Uterus (tissue), 3 donors: ENCODE measurements at regions not wholly inside any gene's neighbourhood (a gene's known extent, or its start where the extent isn't known, plus 50 kb on each side); places are given as distances from the start of the nearest gene placed in this dataset.

Experiments
- DNase-seq, 2 donors: peaks; one replicate each; pipeline ENCODE4 v3.0.0-alpha.2; 2019 to 2020
- H3K27ac ChIP-seq, 2 donors: fragments of 200-600 bp; sonication (generic); 1 replicate in 1 of 2; 2 replicates in 1 of 2; pipeline ENCODE4 v1.5.1; 2016 to 2018
- H3K27me3 ChIP-seq, 2 donors: fragments of 200-600 bp; sonication (generic); one replicate each; pipeline ENCODE4 v1.5.1; 2018 to 2019; ENCODE audit warnings: control low read depth in 1 of 2
- H3K36me3 ChIP-seq, 2 donors: fragments of 200-600 bp; sonication (generic); one replicate each; pipeline ENCODE4 v1.5.1; 2019; ENCODE audit warnings: control low read depth in 1 of 2
- H3K4me1 ChIP-seq, 2 donors: fragments of 200-600 bp; sonication (generic); one replicate each; pipeline ENCODE4 v1.5.1; 2018 to 2019; ENCODE audit warnings: control low read depth in 1 of 2
- H3K4me3 ChIP-seq, 2 donors: fragments of 200-600 bp; sonication (generic); 1 replicate in 1 of 2; 2 replicates in 1 of 2; pipeline ENCODE4 v1.5.1; 2018 to 2019; ENCODE audit warnings: mild to moderate bottlenecking in 1 of 2
- H3K9me3 ChIP-seq, 2 donors: fragments of 200-600 bp; sonication (generic); one replicate each; pipeline ENCODE4 v1.5.1; 2019; ENCODE audit warnings: control low read depth in 1 of 2
- POLR2A ChIP-seq, 2 donors: fragments of 450-650 bp; IDR thresholded peaks; one replicate each; pipeline ENCODE4 v1.6.1; 2016; ENCODE audit warnings: antibody characterized with exemption in 2 of 2, mild to moderate bottlenecking in 1 of 2, moderate library complexity in 1 of 2
- intact Hi-C: fragments of 100-400 bp; cut with DNase I; formaldehyde crosslinking; loops from one replicate; pipeline ENCODE4 v1.15.1; 2023; ENCODE audit warnings: low total_unique reads
- TF ChIP-seq, protein P1 (sequence below), 4 experiments: fragments of 200-600 bp in 2 of 4; fragments of 450-650 bp in 2 of 4; sonication (generic) in 2 of 4; IDR thresholded peaks; one replicate each; pipeline ENCODE4 v1.5.1; 2016 to 2019; ENCODE audit warnings: antibody characterized with exemption in 4 of 4, mild to moderate bottlenecking in 2 of 4, moderate library complexity in 1 of 4
- donor health status: DM: yes; HTN: yes; CAD: no.

DNA sequence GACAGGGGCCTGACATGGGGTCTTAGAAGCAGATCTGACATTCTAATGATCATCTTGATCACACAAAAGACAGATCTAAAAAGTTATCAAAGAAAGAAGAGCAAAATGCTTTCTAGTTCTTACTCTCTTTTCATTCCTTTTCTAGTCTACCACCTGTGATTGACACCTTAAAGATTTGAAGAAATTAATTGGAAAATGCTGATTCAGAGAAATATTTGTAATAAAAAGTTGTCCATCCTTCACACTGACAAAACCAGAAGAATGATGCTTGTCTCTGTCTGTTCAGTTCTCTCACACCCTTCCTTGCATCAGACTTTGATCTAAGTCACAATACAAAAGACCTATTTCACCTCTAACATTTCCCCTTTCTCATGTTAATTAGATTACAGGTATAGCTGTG is 182.4 kb downstream of the RAP2A start:
- H3K27me3 ChIP-seq, result no peaks in the 10 kb centered on the region
- no peak for TF ChIP-seq POLR2A (IDR thresholded peaks at IDR 0.05)
- TF ChIP-seq, protein P1, sequence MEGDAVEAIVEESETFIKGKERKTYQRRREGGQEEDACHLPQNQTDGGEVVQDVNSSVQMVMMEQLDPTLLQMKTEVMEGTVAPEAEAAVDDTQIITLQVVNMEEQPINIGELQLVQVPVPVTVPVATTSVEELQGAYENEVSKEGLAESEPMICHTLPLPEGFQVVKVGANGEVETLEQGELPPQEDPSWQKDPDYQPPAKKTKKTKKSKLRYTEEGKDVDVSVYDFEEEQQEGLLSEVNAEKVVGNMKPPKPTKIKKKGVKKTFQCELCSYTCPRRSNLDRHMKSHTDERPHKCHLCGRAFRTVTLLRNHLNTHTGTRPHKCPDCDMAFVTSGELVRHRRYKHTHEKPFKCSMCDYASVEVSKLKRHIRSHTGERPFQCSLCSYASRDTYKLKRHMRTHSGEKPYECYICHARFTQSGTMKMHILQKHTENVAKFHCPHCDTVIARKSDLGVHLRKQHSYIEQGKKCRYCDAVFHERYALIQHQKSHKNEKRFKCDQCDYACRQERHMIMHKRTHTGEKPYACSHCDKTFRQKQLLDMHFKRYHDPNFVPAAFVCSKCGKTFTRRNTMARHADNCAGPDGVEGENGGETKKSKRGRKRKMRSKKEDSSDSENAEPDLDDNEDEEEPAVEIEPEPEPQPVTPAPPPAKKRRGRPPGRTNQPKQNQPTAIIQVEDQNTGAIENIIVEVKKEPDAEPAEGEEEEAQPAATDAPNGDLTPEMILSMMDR (IDR thresholded peaks at IDR 0.05), result no peak
- no peaks in the 10 kb centered on the region for H3K9me3 ChIP-seq
- H3K4me1 ChIP-seq, result no peaks in the 10 kb centered on the region
- H3K4me3 ChIP-seq, result no peak overlapping the region
- no peak overlapping the region for H3K27ac ChIP-seq
- no peak for DNase-seq
- no peaks in the 10 kb centered on the region for H3K36me3 ChIP-seq
- intact Hi-C loops, result no loop called here

DNA sequence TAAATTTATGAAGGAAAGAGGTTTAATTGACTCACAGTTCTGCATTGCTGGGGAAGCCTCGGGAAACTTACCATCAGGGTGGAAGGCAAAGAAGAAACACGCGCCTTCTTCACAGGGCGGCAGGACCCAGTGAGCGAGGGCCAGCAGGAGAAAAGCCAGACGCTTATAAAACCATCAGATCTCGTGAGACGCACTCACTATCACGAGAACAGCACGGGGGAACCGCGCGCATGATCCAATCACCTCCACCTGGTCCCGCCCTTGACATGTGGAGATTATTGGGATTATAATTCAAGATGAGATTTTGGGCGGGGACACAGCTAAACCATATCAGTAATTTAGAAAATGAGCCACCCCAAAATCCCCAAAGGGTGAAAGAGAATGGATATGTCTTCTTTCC is 187.1 kb downstream of the RAP2A start:
- H3K27ac ChIP-seq, result no peak overlapping the region
- intact Hi-C loops, result no loop called here
- no peak for TF ChIP-seq POLR2A (IDR thresholded peaks at IDR 0.05)
- TF ChIP-seq, protein P1 (IDR thresholded peaks at IDR 0.05), result no peak

DNA sequence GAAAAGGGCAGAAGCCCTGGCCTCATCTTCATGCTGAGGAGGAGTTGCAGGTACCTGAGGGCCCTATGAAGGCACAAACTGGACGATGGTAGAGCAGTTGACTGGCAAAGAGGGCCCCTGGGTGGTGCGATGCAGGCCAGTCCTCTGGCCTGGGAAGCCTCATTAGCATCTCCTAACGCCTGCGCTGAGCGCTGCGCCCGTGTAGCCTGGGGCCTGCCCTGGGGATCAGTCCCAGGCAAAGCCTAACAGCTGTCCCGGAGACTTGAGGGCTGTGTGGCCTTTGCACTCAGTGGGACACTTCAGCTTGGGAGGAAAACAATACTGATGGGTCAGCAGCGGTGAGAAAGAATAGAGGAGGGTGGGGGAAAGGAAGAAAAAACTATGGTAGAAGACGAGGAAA is 187.7 kb downstream of the RAP2A start:
- intact Hi-C loops, result no loop called here
- DNase-seq, result no peak
- H3K27ac ChIP-seq, result no peak overlapping the region
- H3K27me3 ChIP-seq, result no peaks in the 10 kb centered on the region
- no peaks in the 10 kb centered on the region for H3K36me3 ChIP-seq
- no peak overlapping the region for H3K4me3 ChIP-seq
- TF ChIP-seq, protein P1 (IDR thresholded peaks at IDR 0.05), result no peak
- H3K4me1 ChIP-seq, result no peaks in the 10 kb centered on the region
- no peaks in the 10 kb centered on the region for H3K9me3 ChIP-seq

More for the DNA sequence above, 187.1 kb downstream of the RAP2A start:
- Histone ChIP-seq H3K4me1 (no peaks in the 10 kb centered on the region), H3K36me3 (no peaks in the 10 kb centered on the region), H3K27me3 (no peaks in the 10 kb centered on the region), H3K9me3 (no peaks in the 10 kb centered on the region), H3K4me3 (no peak overlapping the region)
- no peak for DNase-seq

DNA sequence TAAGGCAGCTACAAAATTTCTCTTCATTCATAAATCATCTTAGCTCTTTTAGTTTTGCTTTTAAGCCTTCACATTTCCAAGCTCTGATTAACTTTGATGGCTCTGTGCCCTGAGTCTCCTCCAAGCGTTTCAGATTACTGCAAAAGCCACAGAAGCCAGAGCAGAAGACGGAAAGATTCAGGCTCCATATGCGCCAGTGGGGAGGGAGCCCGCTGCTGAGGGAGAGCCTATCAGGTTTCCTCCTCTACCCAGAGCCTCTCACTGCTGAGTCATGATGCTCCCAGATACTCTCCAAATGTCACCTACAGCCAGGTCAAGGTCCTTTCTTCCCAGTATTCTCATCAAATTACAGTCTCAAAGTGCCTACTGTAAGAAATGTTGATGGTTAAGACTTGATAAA is 193.6 kb downstream of the RAP2A start:
- Histone ChIP-seq H3K27ac (no peak overlapping the region), H3K4me1 (no peaks in the 10 kb centered on the region), H3K9me3 (no peaks in the 10 kb centered on the region), H3K27me3 (no peaks in the 10 kb centered on the region), H3K4me3 (no peak overlapping the region), H3K36me3 (no peaks in the 10 kb centered on the region)
- peak; percentile 19 to 31 for DNase-seq
- TF ChIP-seq POLR2A (IDR thresholded peaks at IDR 0.05), result no peak
- TF ChIP-seq, protein P1 (IDR thresholded peaks at IDR 0.05), result no peak
- intact Hi-C loops, result no loop called here

DNA sequence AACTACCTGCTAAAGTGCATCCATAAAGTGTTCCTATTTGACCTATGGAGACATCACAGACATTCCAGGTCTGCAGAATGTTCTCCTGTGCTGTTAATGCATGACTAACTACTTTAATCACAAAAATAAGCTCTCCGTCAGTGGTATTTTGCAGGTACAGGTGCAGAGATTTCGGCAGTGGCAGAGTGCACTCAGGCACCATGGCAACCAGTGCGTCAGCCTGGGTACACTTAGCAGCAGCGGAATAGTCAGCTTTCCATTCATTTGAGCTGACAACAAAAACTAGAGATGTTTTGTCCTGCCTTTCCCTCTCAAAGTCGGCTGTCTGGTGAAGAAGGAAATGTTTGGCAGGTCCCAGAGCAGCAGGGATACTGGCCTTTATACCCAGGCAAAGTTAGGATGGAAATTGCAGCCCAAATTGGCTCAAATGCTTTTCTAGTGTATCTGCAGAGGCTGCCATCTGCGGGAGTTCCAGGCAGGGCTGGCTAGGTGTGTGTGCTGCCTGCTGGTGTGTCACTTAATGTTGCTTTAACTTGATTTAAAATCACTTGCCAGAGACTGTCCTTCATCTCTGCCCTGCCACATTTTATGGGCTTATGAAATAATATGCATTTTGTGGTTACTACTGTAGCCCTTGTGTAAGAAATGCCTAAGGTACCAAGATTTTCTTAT is 195.8 kb downstream of the RAP2A start:
- H3K4me1 ChIP-seq, result no peaks in the 10 kb centered on the region
- no peaks in the 10 kb centered on the region for H3K36me3 ChIP-seq
- DNase-seq, result no peak
- no peaks in the 10 kb centered on the region for H3K9me3 ChIP-seq
- H3K27me3 ChIP-seq, result no peaks in the 10 kb centered on the region
- TF ChIP-seq, protein P1 (IDR thresholded peaks at IDR 0.05), result no peak
- no peak for TF ChIP-seq POLR2A (IDR thresholded peaks at IDR 0.05)
- intact Hi-C loops, result no loop called here
- no peak overlapping the region for H3K27ac ChIP-seq
- no peak overlapping the region for H3K4me3 ChIP-seq
